GM06990 (cell line): ENCODE measurements at regions not wholly inside any gene's neighbourhood (a gene's known extent, or its start where the extent isn't known, plus 50 kb on each side); places are given as distances from the start of the nearest gene placed in this dataset.
A peak's percentile ranks its signal among the peaks of the same experiment; 100 is the strongest.

Experiments used
- DNase-seq: peaks from one replicate; pipeline ENCODE4 v3.0.0-alpha.2; 2011; ENCODE audit not compliant: insufficient read length; ENCODE audit errors: extremely low read depth
- H3K27me3 ChIP-seq: replicated peaks from 2 replicates; pipeline ENCODE4 v1.6.0; 2011; ENCODE audit warnings: low read length; ENCODE audit not compliant: control insufficient read depth, insufficient read depth
- H3K36me3 ChIP-seq: 2 replicates; pipeline ENCODE4 v1.5.1; 2011; ENCODE audit warnings: low read length; ENCODE audit not compliant: control insufficient read depth, insufficient read depth
- H3K4me3 ChIP-seq: replicated peaks from 2 replicates; pipeline ENCODE4 v1.5.1; 2011; ENCODE audit warnings: low read depth, mild to moderate bottlenecking, control low read depth, low read length
- CTCF ChIP-seq: IDR thresholded peaks from 2 replicates; pipeline ENCODE4 v1.5.1; 2011; ENCODE audit warnings: low read length, control low read depth, mild to moderate bottlenecking, inconsistent platforms; ENCODE audit not compliant: insufficient read depth, poor library complexity, severe bottlenecking

GRCh38 chr16:80318107-80318506, 222.7 kb upstream of the DYNLRB2 start:
- Histone ChIP-seq H3K27me3 (no peaks in the 10 kb centered on the region; the same call in none of the 2 replicates), H3K36me3 (no peaks in the 10 kb centered on the region), H3K4me3 (no peak overlapping the region)
- no peak for TF ChIP-seq CTCF
- DNase-seq: no peak

GRCh38 chr16:80317599-80318037, 223.2 kb upstream of the DYNLRB2 start:
- TF ChIP-seq CTCF: peak; percentile 33
- Histone ChIP-seq H3K27me3 (no peaks in the 10 kb centered on the region; the same call in none of the 2 replicates), H3K36me3 (no peaks in the 10 kb centered on the region), H3K4me3 (no peak overlapping the region)
- no peak for DNase-seq

- Histone ChIP-seq H3K36me3 (no peaks in the 10 kb centered on the region), H3K27me3 (no peaks in the 10 kb centered on the region; the same call in none of the 2 replicates), H3K4me3 (no peak overlapping the region)
- TF ChIP-seq CTCF: no peak
- DNase-seq: no peak
Observed at GRCh38 chr16:80317116-80317515, 223.7 kb upstream of the DYNLRB2 start.

GRCh38 chr16:80314042-80314441, 226.8 kb upstream of the DYNLRB2 start:
- no peak for TF ChIP-seq CTCF
- H3K4me3 ChIP-seq: no peak overlapping the region
- DNase-seq: no peak
- H3K36me3 ChIP-seq: no peaks in the 10 kb centered on the region
- H3K27me3 ChIP-seq: no peaks in the 10 kb centered on the region; the same call in none of the 2 replicates

GRCh38 chr16:80309178-80309577, 231.6 kb upstream of the DYNLRB2 start:
- Histone ChIP-seq H3K4me3 (no peak overlapping the region), H3K27me3 (no peaks in the 10 kb centered on the region; the same call in 1 of the 2 replicates), H3K36me3 (no peaks in the 10 kb centered on the region)
- no peak for TF ChIP-seq CTCF
- DNase-seq: no peak

- Histone ChIP-seq H3K27me3 (no peaks in the 10 kb centered on the region), H3K4me3 (no peak overlapping the region), H3K36me3 (no peaks in the 10 kb centered on the region)
- no peak for TF ChIP-seq CTCF
- DNase-seq: no peak
Observed at GRCh38 chr16:80305410-80305809, 235.4 kb upstream of the DYNLRB2 start.
